Stimulated activated CD4-positive, alpha-beta T cell treated with anti-CD3 and anti-CD28 coated beads, Interleukin-4, amount 100 ng/mL, for 24 hours (primary cell): ENCODE measurements at regions not wholly inside any gene's neighbourhood (a gene's known extent, or its start where the extent isn't known, plus 50 kb on each side); places are given as distances from the start of the nearest gene placed in this dataset.

Experiments
- DNase-seq: peaks from one replicate; pipeline ENCODE4 v3.0.0-alpha.2; 2020

GRCh38 chr15:88312941-88313579, 56.5 kb upstream of the NTRK3 start:
- DNase-seq, result no peak

DNA sequence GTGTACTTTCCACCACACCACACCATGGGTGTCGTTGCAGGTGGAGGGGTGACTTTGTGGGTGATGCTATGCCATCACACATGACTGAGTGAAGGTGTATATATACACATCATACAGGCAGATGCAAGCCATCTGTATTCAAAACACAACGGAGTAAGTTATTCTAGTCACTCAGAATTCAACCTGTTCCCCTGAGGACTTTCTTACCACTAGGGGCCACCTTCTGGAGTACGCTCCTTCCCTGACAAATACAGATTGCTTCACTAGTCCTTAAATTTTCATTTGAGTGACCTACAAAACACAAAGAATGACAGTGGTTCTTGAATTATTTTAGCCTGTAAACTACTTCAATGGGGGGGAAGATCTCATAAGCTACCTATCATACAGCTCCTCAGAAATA, 52.8 kb upstream of the NTRK3 start:
- DNase-seq, result no peak

DNA sequence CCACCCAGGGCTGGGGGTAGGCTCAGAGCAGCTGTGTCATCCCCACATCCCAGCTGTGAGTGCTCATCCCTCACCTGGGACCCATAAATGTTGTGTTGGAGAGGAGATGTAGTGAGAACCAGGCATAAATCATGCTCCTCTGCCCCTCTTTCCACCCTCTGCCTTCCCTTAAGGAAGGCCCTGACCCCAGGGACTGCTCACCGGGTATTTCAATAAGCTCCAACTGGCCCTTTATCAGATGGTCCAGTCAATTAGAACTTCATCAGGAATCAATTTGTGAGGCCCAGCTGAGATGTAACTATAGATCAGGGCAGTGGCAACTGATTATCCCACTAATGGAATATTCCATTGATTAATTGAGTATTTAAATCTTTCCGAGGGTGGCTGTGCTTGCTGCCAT, 50.8 kb upstream of the NTRK3 start:
- DNase-seq, result no peak
